GM12891 (cell line): ENCODE measurements at regions not wholly inside any gene's neighbourhood (a gene's known extent, or its start where the extent isn't known, plus 50 kb on each side); places are given as distances from the start of the nearest gene placed in this dataset.

Experiments
- POLR2A ChIP-seq: IDR thresholded peaks from 2 replicates; pipeline ENCODE4 v1.6.1; 2011; ENCODE audit warnings: low read depth, low read length, control low read depth
- POLR2AphosphoS5 ChIP-seq: IDR thresholded peaks from 2 replicates; pipeline ENCODE4 v1.6.1; 2011; ENCODE audit warnings: low read depth, low read length, control low read depth
- TAF1 ChIP-seq: IDR thresholded peaks from 2 replicates; pipeline ENCODE4 v1.6.1; 2011; ENCODE audit warnings: low read depth, low read length, control low read depth

DNA sequence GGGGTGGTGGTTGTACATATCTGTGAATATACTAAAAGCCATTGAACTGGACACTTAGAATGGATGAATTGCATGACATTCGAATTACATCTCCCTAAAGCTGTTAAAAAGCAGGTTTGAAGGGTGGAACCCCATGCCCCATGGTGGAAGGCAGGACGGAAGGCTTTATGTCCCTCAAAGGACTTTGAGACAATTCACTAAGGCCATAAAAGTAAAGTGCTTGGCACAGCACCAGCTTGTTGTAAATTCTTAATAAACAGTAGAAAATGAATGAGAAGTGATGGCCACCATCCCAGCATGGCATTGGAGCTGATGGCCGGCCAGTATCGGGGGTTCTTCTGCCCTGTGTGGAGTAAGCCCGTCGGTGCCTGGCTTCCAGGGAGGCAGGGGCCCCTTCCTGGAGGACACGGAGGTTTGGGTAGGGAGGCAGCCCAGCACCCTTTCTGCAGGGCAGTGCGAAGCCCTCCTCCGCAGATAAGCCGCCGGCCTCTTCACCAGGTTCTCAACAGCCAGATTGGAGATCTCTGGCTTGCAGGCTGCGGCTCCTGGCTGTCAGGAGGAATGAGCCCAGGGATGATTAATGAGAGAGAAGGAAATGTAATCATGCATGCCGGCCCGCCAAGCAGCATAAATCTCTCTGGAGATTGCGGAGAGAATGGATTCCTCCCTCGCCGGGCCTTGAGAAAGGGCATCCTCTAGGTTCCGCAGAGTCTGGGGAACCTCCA, 346.9 kb downstream of the FOXL1 start:
- no peak for TF ChIP-seq POLR2A
- TF ChIP-seq TAF1 = no peak
- no peak for TF ChIP-seq POLR2AphosphoS5
